CD1c-positive myeloid dendritic cell (primary cell): ENCODE measurements at regions not wholly inside any gene's neighbourhood (a gene's known extent, or its start where the extent isn't known, plus 50 kb on each side); places are given as distances from the start of the nearest gene placed in this dataset.
"Not testable (repeated sequence)": the region's sequence is repeated elsewhere in the genome, so short reads cannot be mapped to it uniquely, and the experiment has no call there.

ENCODE experiments used
- DNase-seq: peaks from one replicate; pipeline ENCODE4 v3.0.0-alpha.2; 2016; ENCODE audit errors: extremely low spot score

- DNase-seq: no peak
These were observed 65.1 kb downstream of the SPRY4 start for GRCh38 chr5:142259758-142260157.

GRCh38 chr5:142255831-142256230 lies 69.0 kb downstream of the SPRY4 start:
- no peak for DNase-seq

- DNase-seq: no peak
These were observed 70.4 kb downstream of the SPRY4 start for GRCh38 chr5:142254431-142254830.

GRCh38 chr5:142253938-142254337 lies 70.9 kb downstream of the SPRY4 start:
- DNase-seq: no peak

DNA sequence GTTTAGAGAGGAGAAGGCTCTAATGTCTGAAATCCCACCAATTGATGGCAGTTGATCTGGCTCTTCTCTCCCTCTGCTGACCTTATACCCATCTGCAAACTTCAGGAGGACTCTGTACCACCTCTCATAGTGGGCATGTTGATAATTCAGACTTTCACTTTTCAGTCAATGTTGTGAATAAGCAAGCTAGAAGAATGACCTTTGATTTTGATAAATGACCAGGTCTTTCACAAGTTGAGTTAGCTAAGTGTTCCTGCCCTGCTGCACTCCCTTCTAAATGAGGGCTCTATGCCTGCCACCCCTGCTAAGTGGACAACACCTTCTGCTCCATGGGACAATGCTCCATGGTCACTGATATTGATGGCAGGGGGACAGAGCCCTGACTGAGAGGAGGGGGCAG lies 74.7 kb downstream of the SPRY4 start:
- DNase-seq: no peak

- DNase-seq: no peak
These were observed 75.9 kb downstream of the SPRY4 start for GRCh38 chr5:142248853-142249462.

- DNase-seq: no peak
These were observed 78.6 kb downstream of the SPRY4 start for GRCh38 chr5:142246258-142246657.

DNA sequence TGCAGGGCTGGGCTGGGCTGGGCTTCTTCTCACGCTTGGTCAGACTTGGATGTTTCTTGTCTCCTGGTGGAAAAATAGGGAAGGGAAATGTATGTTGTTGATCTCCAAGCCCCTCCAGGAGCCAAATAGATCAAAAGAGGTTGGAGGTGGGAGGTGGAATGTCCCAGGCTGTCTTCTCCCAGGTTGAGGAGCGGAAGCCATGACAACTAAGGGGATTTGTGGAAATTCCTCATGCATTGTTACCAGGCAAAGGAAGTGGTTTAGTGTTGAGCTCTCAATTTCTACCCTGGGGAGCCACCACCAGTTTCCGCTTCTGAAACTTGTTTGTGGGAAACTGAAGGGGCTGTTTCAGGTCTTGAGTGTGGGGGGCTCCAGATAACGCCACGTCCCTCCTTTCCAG lies 79.0 kb downstream of the SPRY4 start:
- DNase-seq: no peak

DNA sequence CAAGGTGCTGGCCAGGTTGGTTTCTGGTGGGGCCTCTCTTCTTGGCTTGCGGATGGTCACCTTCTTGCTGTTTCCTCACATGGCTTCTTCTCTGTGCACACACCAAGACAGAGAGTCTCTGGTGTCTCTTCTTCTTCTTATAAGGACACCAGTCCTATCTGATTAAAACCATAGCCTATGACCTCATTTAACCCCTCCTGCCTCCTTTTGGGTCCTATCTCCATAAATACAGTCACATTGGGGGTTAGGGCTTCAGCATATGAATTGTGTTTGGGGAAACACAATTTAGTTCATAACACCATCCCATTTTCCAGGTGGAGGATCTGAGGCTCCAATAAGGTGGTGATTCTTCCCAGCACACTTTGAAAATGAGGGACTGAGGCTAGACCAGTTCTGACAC lies 80.4 kb downstream of the SPRY4 start:
- DNase-seq: no peak

DNA sequence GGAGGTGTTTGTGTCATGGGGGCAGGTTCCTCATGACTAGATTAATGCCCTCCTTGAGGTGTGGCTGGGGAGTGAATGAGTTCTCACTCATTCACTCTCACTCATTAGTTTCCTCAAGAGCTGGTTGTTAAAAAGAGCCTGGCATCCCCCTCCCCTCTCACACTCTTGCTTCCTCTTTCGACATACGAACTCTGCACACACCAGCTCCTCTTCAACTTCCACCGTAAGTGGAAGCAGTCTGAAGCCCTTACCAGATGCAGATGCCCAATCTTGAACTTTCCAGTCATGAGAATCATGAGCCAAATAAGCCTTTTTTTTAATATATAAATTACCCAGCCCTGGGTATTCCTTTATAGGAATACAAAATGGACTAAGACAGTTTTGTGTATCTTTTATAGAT lies 82.5 kb downstream of the SPRY4 start:
- DNase-seq: no peak

- DNase-seq: no peak
These were observed 85.2 kb downstream of the SPRY4 start for GRCh38 chr5:142239394-142240159.

GRCh38 chr5:142237707-142238106 lies 87.1 kb downstream of the SPRY4 start:
- DNase-seq: no peak

DNA sequence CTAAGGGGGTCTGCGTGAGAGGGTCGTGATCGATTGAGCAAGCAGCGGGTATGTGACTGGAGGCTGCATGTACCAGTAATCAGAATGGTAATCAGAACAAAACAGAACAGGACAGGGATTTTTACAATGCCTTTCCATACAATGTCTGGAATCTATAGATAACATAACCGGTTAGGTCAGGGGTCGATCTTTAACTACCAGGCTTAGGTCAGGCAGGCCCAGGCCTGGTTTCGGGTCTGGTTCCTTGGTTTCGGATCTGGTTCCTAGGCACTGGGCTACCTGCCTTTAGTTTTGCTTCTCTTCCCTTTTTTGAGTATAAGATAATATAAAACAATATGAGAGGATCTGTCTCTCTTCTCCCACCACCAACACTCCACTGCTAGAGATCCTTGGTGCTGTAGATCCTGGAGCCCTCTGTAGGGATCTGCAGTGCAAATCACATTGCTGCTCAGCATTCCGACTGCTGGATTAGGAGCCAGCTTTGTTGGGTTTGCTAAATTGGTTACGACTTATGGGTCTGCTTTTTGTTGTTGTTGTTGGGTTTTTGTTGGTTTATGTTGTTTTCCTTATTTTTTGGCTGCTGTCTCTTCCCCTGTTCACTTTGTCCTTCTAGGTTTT lies 88.0 kb downstream of the SPRY4 start:
- DNase-seq: not testable (repeated sequence)

- no peak for DNase-seq
These were observed 88.8 kb downstream of the SPRY4 start for GRCh38 chr5:142235870-142236672.

DNA sequence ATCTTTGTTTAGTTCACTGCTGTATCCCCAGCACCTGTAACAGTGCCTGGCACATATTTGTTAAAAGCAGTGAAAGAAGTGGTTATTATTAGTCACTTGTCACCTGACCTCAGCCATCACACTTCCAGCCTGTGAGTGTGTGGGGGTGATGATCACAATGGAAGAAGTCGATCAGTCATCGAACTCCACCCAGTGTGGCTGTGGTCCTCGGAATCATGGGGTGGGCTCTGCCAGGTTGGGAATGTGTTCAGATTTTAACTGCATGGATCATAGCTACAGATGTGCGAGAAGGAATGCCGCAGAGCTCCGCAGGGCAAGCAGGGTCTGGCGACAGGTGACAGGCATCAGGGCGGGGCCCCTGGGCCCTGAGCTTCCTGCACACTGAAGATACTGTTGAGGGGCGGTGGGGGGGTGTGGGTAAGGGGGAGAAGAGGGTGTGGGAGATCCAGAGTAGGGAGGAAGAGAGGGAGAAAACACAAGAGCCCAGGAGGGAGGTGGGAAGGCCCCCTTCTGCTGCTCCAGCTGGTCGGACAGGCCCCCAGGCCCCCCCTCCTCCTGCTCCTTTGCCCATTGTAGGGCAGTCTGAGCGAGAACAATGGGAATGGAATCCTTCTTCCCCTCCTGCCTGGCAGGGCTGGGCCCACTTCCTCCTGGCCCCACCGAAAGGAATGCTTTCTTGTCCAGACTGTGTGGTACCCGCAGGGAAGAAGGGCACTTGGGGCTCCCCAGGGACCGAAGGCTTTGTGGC lies 89.6 kb downstream of the SPRY4 start:
- no peak for DNase-seq

DNA sequence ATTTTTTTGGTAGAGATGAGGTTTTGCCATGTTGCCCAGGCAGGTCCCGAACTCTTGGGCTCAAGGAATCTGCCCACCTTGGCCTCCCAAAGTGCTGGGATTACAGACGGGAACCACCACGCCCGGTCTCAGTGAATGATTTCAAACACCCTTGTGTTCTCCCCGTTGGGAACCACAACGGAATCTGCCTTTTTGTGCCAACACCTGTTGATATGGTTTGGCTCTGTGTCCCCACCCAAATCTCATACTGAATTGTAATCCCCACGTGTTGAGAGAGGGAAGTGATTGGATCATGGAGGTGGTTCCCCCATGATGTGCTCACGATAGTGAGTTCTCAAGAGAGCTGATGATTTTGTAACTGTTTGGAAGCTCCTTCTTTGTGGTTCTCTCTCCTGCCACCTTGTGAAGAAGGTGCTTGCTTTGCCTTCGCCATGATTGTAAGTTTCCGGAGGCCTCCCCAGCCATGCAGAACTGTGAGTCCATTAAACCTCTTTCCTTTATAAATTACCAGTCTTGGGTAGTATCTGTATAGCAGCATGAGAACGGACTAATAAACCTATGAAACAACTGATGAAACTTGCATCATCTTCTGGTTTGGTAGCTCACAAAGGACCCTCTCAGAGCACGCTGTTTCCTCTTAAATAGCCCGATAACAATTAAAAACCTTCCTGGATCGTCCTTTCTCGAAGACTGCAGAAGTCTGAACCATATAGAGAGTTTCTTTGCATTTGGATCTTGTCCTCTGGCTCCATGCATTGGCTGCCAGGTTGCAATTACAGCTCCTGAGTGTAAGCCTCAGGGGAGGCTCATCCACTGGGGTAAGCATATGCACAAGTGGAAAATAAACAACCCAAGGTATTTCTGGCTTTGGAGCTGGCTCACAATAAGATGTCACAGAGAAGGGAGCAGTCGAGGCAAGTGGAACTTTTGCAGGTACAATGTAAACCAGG lies 91.5 kb downstream of the SPRY4 start:
- DNase-seq: no peak

- DNase-seq: not testable (repeated sequence)
These were observed 93.9 kb downstream of the SPRY4 start for GRCh38 chr5:142230949-142231348.

- DNase-seq: no peak
These were observed 99.7 kb downstream of the SPRY4 start for GRCh38 chr5:142225141-142225540.

DNA sequence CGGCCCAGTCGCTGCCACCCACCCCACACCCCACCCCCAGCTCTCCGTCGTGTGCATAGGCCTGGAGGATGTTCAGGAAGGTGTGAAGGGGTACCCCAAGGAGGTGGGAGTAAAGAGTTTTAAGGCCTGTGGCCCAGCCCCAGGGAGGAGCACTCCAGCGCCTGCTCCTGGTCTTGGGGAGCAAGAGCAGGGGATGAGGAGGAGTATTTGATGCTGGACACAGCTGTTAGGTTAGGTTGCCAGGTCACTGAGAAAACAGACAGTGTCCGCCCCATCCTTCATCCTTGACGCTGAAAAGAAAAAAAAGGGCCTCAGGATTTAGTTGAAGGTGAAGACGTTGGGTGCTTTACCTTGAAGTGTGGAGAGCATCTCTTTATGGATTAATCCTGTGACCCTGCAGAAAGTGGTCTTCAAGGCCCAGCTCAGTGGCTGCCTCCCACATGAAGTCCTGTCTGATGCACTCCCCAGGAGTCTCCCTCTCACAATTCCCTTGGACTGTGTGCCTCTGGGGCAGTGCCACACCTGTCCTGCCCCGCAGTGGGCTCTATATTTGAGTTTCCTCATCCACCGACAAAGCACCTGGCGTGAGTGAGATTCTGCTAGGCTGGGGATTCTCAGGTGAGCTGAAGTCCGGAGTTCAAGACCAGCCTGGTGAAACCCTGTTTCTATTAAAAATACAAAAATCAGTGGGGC lies 101.8 kb downstream of the SPRY4 start:
- DNase-seq: no peak
